HG03108 (cell line): ENCODE measurements at regions not wholly inside any gene's neighbourhood (a gene's known extent, or its start where the extent isn't known, plus 50 kb on each side); places are given as distances from the start of the nearest gene placed in this dataset.
A peak's percentile ranks its signal among the peaks of the same experiment; 100 is the strongest.

Experiments
- ATAC-seq: cut with Tn5 transposase; IDR thresholded peaks from one replicate; pipeline ENCODE4 v1.9.1; 2021; ENCODE audit warnings: moderate library complexity; ENCODE audit not compliant: unreplicated experiment

GRCh38 chr12:39127401-39127800 lies 222.0 kb upstream of the CPNE8 start:
- no peak for ATAC-seq

- ATAC-seq: no peak
Measured at GRCh38 chr12:39125566-39125965, 220.2 kb upstream of the CPNE8 start.

GRCh38 chr12:39124768-39125167 lies 219.4 kb upstream of the CPNE8 start:
- ATAC-seq: no peak

- ATAC-seq: no peak
Measured at GRCh38 chr12:39123580-39124253, 218.3 kb upstream of the CPNE8 start.

GRCh38 chr12:39122562-39123204 lies 217.3 kb upstream of the CPNE8 start:
- ATAC-seq: no peak

GRCh38 chr12:39116861-39117260 lies 211.5 kb upstream of the CPNE8 start:
- no peak for ATAC-seq

- ATAC-seq: no peak
Measured at GRCh38 chr12:39112064-39112463, 206.7 kb upstream of the CPNE8 start.

GRCh38 chr12:39105111-39105510 lies 199.7 kb upstream of the CPNE8 start:
- ATAC-seq: no peak

- ATAC-seq: peak; percentile 90
Measured at GRCh38 chr12:39103552-39104165, 198.3 kb upstream of the CPNE8 start.

GRCh38 chr12:39102474-39103209 lies 197.3 kb upstream of the CPNE8 start:
- ATAC-seq: no peak

GRCh38 chr12:39095636-39096330 lies 190.4 kb upstream of the CPNE8 start:
- ATAC-seq: no peak

GRCh38 chr12:39081910-39082309 lies 176.5 kb upstream of the CPNE8 start:
- ATAC-seq: no peak

GRCh38 chr12:39077226-39077625 lies 171.8 kb upstream of the CPNE8 start:
- ATAC-seq: no peak

GRCh38 chr12:39074063-39074462 lies 168.7 kb upstream of the CPNE8 start:
- no peak for ATAC-seq

GRCh38 chr12:39072658-39073057 lies 167.3 kb upstream of the CPNE8 start:
- ATAC-seq: no peak

- ATAC-seq: no peak
Measured at GRCh38 chr12:39071611-39072010, 166.2 kb upstream of the CPNE8 start.

- ATAC-seq: no peak
Measured at GRCh38 chr12:39070775-39071174, 165.4 kb upstream of the CPNE8 start.

- no peak for ATAC-seq
Measured at GRCh38 chr12:39065455-39065854, 160.1 kb upstream of the CPNE8 start.

GRCh38 chr12:39064708-39065107 lies 159.3 kb upstream of the CPNE8 start:
- ATAC-seq: no peak

GRCh38 chr12:39062266-39062996 lies 157.0 kb upstream of the CPNE8 start:
- ATAC-seq: no peak
